Testis (tissue), 2 donors: ENCODE measurements at regions not wholly inside any gene's neighbourhood (a gene's known extent, or its start where the extent isn't known, plus 50 kb on each side); places are given as distances from the start of the nearest gene placed in this dataset.
A peak's percentile ranks its signal among the peaks of the same experiment; 100 is the strongest.

Experiments used
- DNase-seq: peaks from one replicate; pipeline ENCODE4 v3.0.0-alpha.2; 2019
- H3K27ac ChIP-seq, 2 donors: fragments of 200-600 bp; sonication (generic); one replicate each; pipeline ENCODE4 v1.5.1; 2019
- H3K27me3 ChIP-seq: fragments of 200-600 bp; sonication (generic); one replicate; pipeline ENCODE4 v1.5.1; 2019
- H3K36me3 ChIP-seq: fragments of 200-600 bp; sonication (generic); one replicate; pipeline ENCODE4 v1.5.1; 2017; ENCODE audit warnings: low read depth; ENCODE audit errors: missing control alignments
- H3K4me1 ChIP-seq: fragments of 200-600 bp; sonication (generic); one replicate; pipeline ENCODE4 v1.5.1; 2019
- H3K4me3 ChIP-seq, 2 donors: fragments of 200-600 bp; sonication (generic); one replicate each; pipeline ENCODE4 v1.5.1; 2017 to 2019
- H3K9me3 ChIP-seq: fragments of 200-600 bp; sonication (generic); one replicate; pipeline ENCODE4 v1.5.1; 2017
- CTCF ChIP-seq, 3 experiments: fragments of 450-650 bp in 2 of 3; fragments of 200-600 bp in 1 of 3; sonication (generic) in 1 of 3; IDR thresholded peaks; one replicate each; pipeline ENCODE4 v1.5.1; 2016 to 2019; ENCODE audit warnings: antibody characterized with exemption in 3 of 3, mild to moderate bottlenecking in 2 of 3, moderate library complexity in 1 of 3
- POLR2A ChIP-seq: fragments of 450-650 bp; IDR thresholded peaks from one replicate; pipeline ENCODE4 v1.6.1; 2017; ENCODE audit warnings: antibody characterized with exemption, mild to moderate bottlenecking, moderate library complexity
- WGBS, 2 donors: methylation state at CpG; one replicate each; pipeline ENCODE4 v1.1.5; 2018; 5-methylcytosine and 5-hydroxymethylcytosine counted together
- intact Hi-C: fragments of 100-400 bp; cut with DNase I; formaldehyde crosslinking; loops from one replicate; pipeline ENCODE4 v1.15.1; 2023; ENCODE audit warnings: low total_unique reads

GRCh38 chr4:3660086-3660927, 105.9 kb upstream of the ADRA2C start:
- no peak overlapping the region for H3K4me3 ChIP-seq
- no peaks in the 10 kb centered on the region for H3K9me3 ChIP-seq
- no peak for TF ChIP-seq CTCF (IDR thresholded peaks at IDR 0.05)
- TF ChIP-seq POLR2A, result no peak
- DNase-seq, result peak; percentile 24
- peaks cover 32% of the 10 kb centered on the region for H3K4me1 ChIP-seq
- H3K27ac ChIP-seq, result no peak overlapping the region
- intact Hi-C loops, result no loop called here
- H3K27me3 ChIP-seq, result no peaks in the 10 kb centered on the region
- 56 to 72% methylated on average over 18 to 23 of the region's 23 CpGs for WGBS, 2 donors
- no peaks in the 10 kb centered on the region for H3K36me3 ChIP-seq

GRCh38 chr4:3659131-3659530, 107.1 kb upstream of the ADRA2C start:
- 82 to 86% methylated on average over 8 to 9 of the region's 9 CpGs for WGBS, 2 donors
- TF ChIP-seq POLR2A (no peak), CTCF (IDR thresholded peaks at IDR 0.05) (no peak)
- Histone ChIP-seq H3K27me3 (no peaks in the 10 kb centered on the region), H3K27ac (no peak overlapping the region), H3K9me3 (no peaks in the 10 kb centered on the region), H3K4me3 (no peak overlapping the region), H3K36me3 (no peaks in the 10 kb centered on the region), H3K4me1 (peaks cover 42% of the 10 kb centered on the region)
- intact Hi-C loops, result no loop called here
- no peak for DNase-seq

DNA sequence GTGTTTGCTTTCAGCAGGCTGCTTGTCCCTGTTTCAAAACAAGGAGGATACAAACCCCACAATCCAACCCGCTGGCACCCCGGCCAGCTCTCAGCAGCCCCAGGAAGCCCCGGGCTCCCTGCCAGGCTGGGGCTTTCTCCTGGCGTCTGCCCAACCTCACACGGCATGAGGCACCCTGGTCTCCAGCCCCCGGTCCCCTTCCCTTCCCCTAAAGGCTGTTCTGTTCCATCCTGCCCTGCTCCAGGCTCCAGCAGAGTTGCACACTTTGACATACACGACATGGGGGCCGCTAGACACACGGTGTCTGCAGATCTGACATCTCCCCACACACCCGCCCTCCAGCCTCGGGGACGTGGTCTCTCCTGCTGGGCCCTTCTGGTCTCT, 107.7 kb upstream of the ADRA2C start:
- Histone ChIP-seq H3K36me3 (no peaks in the 10 kb centered on the region), H3K9me3 (no peaks in the 10 kb centered on the region), H3K4me3 (no peak overlapping the region), H3K4me1 (peaks cover 42% of the 10 kb centered on the region), H3K27me3 (no peaks in the 10 kb centered on the region), H3K27ac (peak overlapping the region; percentile 51 to 76)
- TF ChIP-seq POLR2A (no peak), CTCF (IDR thresholded peaks at IDR 0.05) (no peak)
- WGBS, 2 donors, result 54 to 71% methylated on average over 12 of the region's 12 CpGs
- intact Hi-C loops, result no loop called here
- no peak for DNase-seq

DNA sequence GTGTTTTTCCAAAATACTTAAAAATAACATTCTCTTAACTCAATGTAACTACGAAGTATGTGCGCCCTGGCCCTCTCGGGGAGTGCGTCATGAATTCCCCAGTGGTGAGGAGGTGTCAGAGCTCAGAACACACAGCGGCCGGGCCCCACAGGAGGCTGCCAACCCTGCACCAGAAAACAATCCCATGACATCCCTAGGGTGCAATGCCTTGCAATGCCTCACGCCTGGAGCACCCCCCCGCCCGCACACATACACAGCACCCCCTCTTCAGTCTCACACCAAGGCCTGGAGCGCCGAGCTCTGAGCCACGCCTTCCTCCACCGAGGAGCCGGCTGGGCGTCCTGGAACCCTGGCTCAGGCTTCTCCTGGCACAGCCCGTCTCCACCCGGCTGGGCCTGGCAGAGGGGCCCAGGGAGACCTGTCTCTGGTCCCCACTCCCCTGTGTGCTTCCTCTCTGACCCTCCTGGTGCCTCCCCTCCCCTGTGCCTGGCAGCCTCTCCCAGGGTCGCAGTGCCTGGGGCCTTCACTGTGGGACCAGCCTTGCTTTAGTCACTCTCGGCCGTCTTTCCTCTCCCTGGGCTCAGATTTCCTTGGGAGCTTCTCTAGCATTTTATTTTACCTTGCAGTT, 108.2 kb upstream of the ADRA2C start:
- peak overlapping the region; percentile 51 to 76 for H3K27ac ChIP-seq
- DNase-seq, result peak; percentile 74
- TF ChIP-seq POLR2A, result no peak
- no peak for TF ChIP-seq CTCF (IDR thresholded peaks at IDR 0.05)
- no peak overlapping the region for H3K4me3 ChIP-seq
- peaks cover 45% of the 10 kb centered on the region for H3K4me1 ChIP-seq
- no peaks in the 10 kb centered on the region for H3K27me3 ChIP-seq
- WGBS, 2 donors, result 36 to 49% methylated on average over 17 to 20 of the region's 20 CpGs
- intact Hi-C loops, result no loop called here
- H3K36me3 ChIP-seq, result no peaks in the 10 kb centered on the region
- H3K9me3 ChIP-seq, result no peaks in the 10 kb centered on the region
